Prostate gland (tissue), 2 donors: ENCODE measurements at regions not wholly inside any gene's neighbourhood (a gene's known extent, or its start where the extent isn't known, plus 50 kb on each side); places are given as distances from the start of the nearest gene placed in this dataset.

Experiments used
- POLR2A ChIP-seq: fragments of 450-650 bp; IDR thresholded peaks from one replicate; pipeline ENCODE4 v1.6.1; 2016; ENCODE audit warnings: antibody characterized with exemption, mild to moderate bottlenecking
- POLR2AphosphoS5 ChIP-seq: sonication (generic); formaldehyde crosslinking; IDR thresholded peaks from one replicate; pipeline ENCODE4 v1.6.1; 2017; ENCODE audit warnings: antibody characterized with exemption
- TF ChIP-seq, protein P1 (sequence below), 4 experiments: fragments of 200-600 bp in 2 of 4; fragments of 450-650 bp in 2 of 4; sonication (generic) in 2 of 4; IDR thresholded peaks; 1 replicate in 3 of 4; 2 replicates in 1 of 4; pipeline ENCODE4 v1.5.1; 2016 to 2019; ENCODE audit warnings: antibody characterized with exemption in 4 of 4, mild to moderate bottlenecking in 2 of 4, moderate library complexity in 2 of 4

- TF ChIP-seq, protein P1, sequence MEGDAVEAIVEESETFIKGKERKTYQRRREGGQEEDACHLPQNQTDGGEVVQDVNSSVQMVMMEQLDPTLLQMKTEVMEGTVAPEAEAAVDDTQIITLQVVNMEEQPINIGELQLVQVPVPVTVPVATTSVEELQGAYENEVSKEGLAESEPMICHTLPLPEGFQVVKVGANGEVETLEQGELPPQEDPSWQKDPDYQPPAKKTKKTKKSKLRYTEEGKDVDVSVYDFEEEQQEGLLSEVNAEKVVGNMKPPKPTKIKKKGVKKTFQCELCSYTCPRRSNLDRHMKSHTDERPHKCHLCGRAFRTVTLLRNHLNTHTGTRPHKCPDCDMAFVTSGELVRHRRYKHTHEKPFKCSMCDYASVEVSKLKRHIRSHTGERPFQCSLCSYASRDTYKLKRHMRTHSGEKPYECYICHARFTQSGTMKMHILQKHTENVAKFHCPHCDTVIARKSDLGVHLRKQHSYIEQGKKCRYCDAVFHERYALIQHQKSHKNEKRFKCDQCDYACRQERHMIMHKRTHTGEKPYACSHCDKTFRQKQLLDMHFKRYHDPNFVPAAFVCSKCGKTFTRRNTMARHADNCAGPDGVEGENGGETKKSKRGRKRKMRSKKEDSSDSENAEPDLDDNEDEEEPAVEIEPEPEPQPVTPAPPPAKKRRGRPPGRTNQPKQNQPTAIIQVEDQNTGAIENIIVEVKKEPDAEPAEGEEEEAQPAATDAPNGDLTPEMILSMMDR (IDR thresholded peaks at IDR 0.05) = no peak
- TF ChIP-seq POLR2A (no peak), POLR2AphosphoS5 (no peak)
Measured at GRCh38 chr3:104901396-104901795, 465.3 kb upstream of the ALCAM start.
